Spinal cord (tissue), 9 donors: ENCODE measurements at regions not wholly inside any gene's neighbourhood (a gene's known extent, or its start where the extent isn't known, plus 50 kb on each side); places are given as distances from the start of the nearest gene placed in this dataset.
"Not testable (repeated sequence)": the region's sequence is repeated elsewhere in the genome, so short reads cannot be mapped to it uniquely, and the experiment has no call there.

ENCODE experiments used
- DNase-seq, 6 donors: peaks; one replicate each; pipeline versions ENCODE4 v3.0.0 to v3.0.0-alpha.2; 2013 to 2015; ENCODE audit warnings: low spot score in 6 of 6, low read depth in 4 of 6
- H3K27ac ChIP-seq: one replicate; pipeline ENCODE4 v1.5.1; 2013; ENCODE audit warnings: low read depth, low read length, control low read depth
- H3K27me3 ChIP-seq: one replicate; pipeline ENCODE4 v1.6.1; 2013; ENCODE audit warnings: low read length; ENCODE audit not compliant: control insufficient read depth, insufficient read depth
- H3K36me3 ChIP-seq: one replicate; pipeline ENCODE4 v1.6.1; 2013; ENCODE audit warnings: low read length; ENCODE audit not compliant: control insufficient read depth, insufficient read depth
- H3K4me1 ChIP-seq: one replicate; pipeline ENCODE4 v1.6.1; 2013; ENCODE audit warnings: low read length; ENCODE audit not compliant: control insufficient read depth, insufficient read depth
- H3K4me3 ChIP-seq: one replicate; pipeline ENCODE4 v1.5.1; 2013; ENCODE audit warnings: low read depth, low read length, control low read depth
- H3K9me3 ChIP-seq: one replicate; pipeline ENCODE4 v1.6.1; 2013; ENCODE audit warnings: low read length; ENCODE audit not compliant: control insufficient read depth, insufficient read depth
- WGBS: methylation state at CpG from one replicate; pipeline ENCODE4 v1.1.5; 2013; ENCODE audit warnings: missing lambda C conversion rate; ENCODE audit not compliant: insufficient coverage; 5-methylcytosine and 5-hydroxymethylcytosine counted together
- donor health status: healthy.

DNA sequence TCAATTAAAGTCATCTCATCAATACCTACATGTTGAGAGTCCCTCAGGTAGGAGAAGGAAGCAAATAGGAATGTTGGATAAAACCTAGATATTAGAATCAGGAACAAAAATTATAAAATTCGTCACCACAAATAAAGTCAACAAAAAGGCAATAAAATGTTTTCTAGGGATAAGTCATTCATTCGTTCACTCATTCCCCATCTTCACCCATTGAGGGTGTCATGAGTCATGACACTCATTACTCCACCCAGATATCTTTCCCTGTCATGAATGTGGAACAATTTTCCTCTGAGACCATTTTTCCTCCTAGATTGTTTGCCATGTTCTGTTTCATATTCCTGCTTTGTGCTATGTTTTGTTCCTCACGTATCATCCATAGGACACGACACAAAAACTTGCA, 50.9 kb upstream of the OLIG3 start:
- no peaks in the 10 kb centered on the region for H3K9me3 ChIP-seq
- 100% methylated on average over 1 of the region's 4 CpGs for WGBS
- H3K4me3 ChIP-seq = no peak overlapping the region
- H3K4me1 ChIP-seq = no peaks in the 10 kb centered on the region
- H3K27ac ChIP-seq = no peak overlapping the region
- no peak for DNase-seq
- peaks cover 13% of the 10 kb centered on the region for H3K27me3 ChIP-seq
- H3K36me3 ChIP-seq = no peaks in the 10 kb centered on the region

DNA sequence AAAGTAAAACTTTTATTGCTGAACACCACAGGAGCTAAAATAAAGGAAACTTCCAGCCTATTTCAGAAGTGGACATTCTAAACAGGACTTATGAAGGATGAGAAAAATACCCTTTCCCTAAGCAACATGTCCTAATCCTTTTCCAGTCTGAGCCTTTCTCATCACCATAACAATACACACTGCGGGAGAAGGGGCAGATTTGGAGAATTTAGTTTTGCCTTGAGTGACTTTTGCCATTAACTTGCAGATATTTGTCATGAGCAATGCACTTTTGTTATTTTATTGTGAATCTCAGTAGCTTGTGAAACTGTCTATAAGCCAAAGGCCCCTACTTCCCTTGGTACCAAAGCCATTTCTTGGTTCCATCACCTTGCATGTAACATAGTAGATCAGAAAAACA, 53.0 kb upstream of the OLIG3 start:
- Histone ChIP-seq H3K27ac (no peak overlapping the region), H3K4me1 (no peaks in the 10 kb centered on the region), H3K36me3 (no peaks in the 10 kb centered on the region), H3K9me3 (no peaks in the 10 kb centered on the region), H3K4me3 (no peak overlapping the region), H3K27me3 (peaks cover 12% of the 10 kb centered on the region)
- DNase-seq = no peak
- no CpG with 5 or more reads among the region's 1 CpG for WGBS

DNA sequence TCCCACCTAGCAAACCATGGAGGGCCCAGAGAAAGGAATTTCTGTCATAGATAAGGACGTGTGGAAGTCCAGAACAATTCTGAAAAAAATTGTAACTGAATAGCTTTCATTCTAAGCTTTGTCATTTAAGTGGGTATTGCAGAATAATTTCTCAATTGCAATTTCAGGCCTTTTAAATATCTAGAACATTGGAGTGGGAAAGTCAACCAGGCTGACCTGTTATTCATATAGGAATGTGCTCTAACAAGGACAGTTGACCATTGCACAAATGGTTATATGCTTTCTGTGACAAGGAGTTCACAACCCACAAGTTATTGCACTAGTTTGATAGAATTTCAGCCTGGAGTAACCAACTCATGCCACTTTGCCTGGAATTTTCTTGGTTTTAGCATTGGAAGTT, 53.4 kb upstream of the OLIG3 start:
- WGBS = no CpG with 5 or more reads among the region's 1 CpG
- Histone ChIP-seq H3K27me3 (peaks cover 10% of the 10 kb centered on the region), H3K36me3 (no peaks in the 10 kb centered on the region), H3K4me3 (no peak overlapping the region), H3K9me3 (no peaks in the 10 kb centered on the region), H3K27ac (no peak overlapping the region), H3K4me1 (no peaks in the 10 kb centered on the region)
- no peak for DNase-seq

DNA sequence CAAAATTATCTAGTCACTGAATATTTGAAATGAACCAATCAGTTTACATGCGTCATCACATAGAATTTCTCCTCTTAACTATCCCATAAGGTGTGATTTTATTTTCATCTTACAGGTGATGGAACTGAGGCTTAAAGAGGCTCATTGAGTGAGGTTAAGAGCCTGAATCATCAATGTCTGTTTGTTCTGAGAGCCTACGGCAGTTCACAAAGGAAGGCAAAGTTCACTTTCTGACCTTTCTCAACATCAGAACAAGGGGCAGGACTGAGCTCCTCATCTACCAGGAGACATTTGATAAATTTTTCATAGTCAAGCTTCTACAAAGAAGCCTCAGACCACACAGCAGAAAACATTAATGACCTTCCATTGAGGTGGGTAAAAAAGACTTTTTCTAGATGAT, 54.9 kb upstream of the OLIG3 start:
- H3K27me3 ChIP-seq = peaks cover 7% of the 10 kb centered on the region
- H3K4me1 ChIP-seq = no peaks in the 10 kb centered on the region
- no peak overlapping the region for H3K27ac ChIP-seq
- H3K9me3 ChIP-seq = no peaks in the 10 kb centered on the region
- no peak for DNase-seq
- 60% methylated on average over 1 of the region's 2 CpGs for WGBS
- H3K4me3 ChIP-seq = no peak overlapping the region
- H3K36me3 ChIP-seq = no peaks in the 10 kb centered on the region

DNA sequence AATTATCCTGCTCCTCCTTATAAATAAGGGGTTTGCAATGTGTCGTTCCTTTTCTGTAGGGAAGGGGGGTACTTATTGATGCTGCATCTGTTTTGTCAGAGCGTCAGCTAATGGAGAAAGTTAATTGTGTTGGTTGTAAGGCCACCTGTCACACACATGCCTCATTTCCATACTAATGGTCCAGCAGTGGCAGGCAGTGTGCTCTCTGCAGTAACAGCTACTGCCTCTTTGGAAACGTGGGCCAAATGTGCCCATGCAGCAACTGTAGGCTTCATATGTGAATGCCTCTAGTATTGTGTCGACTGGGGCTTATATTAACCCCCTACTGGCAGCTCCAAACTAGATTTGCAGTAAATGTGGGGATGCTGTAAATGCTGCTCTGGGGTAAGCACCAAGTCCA, 56.3 kb upstream of the OLIG3 start:
- WGBS = 6% methylated on average over 2 of the region's 4 CpGs
- Histone ChIP-seq H3K4me1 (no peaks in the 10 kb centered on the region), H3K27ac (no peak overlapping the region), H3K27me3 (peaks cover 3% of the 10 kb centered on the region), H3K9me3 (no peaks in the 10 kb centered on the region), H3K4me3 (no peak overlapping the region), H3K36me3 (no peaks in the 10 kb centered on the region)
- DNase-seq = peak in 5 of 6 donors; percentile 13 to 95 (median 51)

DNA sequence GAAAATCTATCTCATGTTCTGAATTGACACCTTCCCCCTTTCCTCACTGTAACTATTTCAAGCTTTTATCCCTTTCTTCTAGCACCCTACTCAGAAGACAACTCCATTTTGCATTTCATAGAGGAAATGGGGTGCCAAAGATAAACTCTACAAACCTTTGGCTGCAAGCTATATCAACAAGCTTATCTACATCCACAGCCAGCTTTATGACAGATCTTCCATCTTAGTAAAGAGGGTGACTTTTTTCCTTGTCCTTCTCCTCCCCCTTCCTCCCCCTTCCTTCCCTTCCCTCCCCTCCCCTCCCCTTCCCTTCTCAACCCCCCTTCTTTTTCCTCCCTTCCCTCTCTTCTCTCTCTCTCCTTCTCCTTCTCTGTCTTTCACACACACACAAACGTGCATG, 58.0 kb upstream of the OLIG3 start:
- Histone ChIP-seq H3K27me3 (peaks cover 3% of the 10 kb centered on the region), H3K9me3 (no peaks in the 10 kb centered on the region), H3K4me1 (no peaks in the 10 kb centered on the region), H3K36me3 (no peaks in the 10 kb centered on the region), H3K27ac (no peak overlapping the region), H3K4me3 (no peak overlapping the region)
- WGBS = no CpG with 5 or more reads among the region's 1 CpG
- no peak for DNase-seq

DNA sequence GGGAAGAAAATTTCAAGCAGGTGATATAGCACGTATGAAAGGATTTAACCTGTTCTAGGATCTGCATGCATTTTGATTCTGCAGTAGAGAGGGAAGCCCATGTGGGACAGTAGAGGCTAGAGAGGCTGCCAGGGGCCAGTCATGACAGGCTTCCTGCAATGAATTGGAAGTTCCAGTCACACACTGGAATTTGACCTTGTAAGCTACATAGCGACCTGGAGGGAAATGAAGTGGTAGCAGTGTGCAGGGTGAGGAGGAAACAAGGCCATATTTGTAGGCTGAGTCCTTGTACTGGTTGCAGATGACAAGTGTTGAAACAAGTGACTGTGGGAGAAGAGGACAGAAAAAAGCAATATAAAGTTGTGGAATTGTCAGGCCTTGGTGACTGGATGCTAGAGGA, 58.6 kb upstream of the OLIG3 start:
- Histone ChIP-seq H3K4me3 (no peak overlapping the region), H3K9me3 (no peaks in the 10 kb centered on the region), H3K27ac (no peak overlapping the region), H3K4me1 (no peaks in the 10 kb centered on the region), H3K36me3 (no peaks in the 10 kb centered on the region), H3K27me3 (peaks cover 2% of the 10 kb centered on the region)
- DNase-seq = no peak
- WGBS = 93% methylated on average over 2 of the region's 2 CpGs

DNA sequence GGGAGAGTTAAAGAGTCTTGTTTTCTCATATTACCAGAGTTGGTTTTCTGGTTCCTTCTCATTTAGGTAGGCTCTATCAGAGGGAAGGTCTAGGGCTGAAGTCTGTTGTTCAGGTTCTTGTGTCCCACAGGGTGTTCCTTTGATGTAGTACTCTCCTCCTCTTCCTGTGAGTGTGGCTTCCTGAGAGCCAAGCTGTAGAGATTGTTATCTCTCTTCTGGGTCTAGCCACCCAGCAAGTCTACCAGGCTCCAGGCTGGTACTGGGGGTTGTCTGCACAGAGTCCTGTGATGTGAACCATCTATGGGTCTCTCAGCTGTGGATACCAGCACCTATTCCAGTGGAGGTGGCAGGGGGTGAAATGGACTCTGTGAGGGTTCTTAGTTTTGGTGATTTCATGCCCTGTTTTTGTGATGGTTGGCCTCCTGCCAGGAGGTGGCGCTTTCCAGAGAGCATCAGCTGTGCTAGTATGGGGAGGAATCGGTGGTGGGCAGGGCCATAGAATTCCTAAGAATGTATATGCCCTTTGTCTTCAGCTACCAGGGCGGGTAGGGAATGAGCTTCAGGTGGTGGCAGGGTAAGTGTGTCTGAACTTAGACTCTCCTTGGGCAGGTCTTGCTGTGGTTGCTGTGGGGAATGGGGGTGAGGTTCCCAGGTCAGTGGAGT, 65.5 kb upstream of the OLIG3 start:
- not testable (repeated sequence) for H3K36me3 ChIP-seq, H3K27me3 ChIP-seq, H3K27ac ChIP-seq, H3K4me1 ChIP-seq, H3K9me3 ChIP-seq, H3K4me3 ChIP-seq, DNase-seq
- 78% methylated on average over 3 of the region's 3 CpGs for WGBS

DNA sequence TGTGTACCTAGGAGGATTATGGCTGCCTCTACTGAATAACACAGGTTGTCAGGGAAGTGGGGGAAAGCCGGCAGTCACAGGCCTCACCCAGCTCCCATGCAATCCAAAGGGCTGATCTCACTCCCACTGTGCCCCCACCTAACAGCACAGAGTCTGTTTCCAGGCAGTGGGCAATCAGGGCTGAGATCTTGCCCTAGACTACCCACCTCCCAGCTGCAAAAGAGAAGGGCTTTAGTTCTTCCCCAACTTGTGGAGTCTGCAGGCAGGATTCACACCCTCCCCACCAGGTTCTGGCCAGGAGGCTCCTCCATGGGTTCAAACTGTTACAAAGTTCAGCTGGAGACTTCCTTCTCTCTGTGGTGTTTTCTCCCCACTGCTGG, 66.0 kb upstream of the OLIG3 start:
- no peak for DNase-seq
- Histone ChIP-seq H3K27ac (no peak overlapping the region), H3K4me1 (no peaks in the 10 kb centered on the region), H3K36me3 (no peaks in the 10 kb centered on the region), H3K4me3 (no peak overlapping the region), H3K27me3 (no peaks in the 10 kb centered on the region), H3K9me3 (no peaks in the 10 kb centered on the region)
- WGBS = no CpG with 5 or more reads among the region's 1 CpG

DNA sequence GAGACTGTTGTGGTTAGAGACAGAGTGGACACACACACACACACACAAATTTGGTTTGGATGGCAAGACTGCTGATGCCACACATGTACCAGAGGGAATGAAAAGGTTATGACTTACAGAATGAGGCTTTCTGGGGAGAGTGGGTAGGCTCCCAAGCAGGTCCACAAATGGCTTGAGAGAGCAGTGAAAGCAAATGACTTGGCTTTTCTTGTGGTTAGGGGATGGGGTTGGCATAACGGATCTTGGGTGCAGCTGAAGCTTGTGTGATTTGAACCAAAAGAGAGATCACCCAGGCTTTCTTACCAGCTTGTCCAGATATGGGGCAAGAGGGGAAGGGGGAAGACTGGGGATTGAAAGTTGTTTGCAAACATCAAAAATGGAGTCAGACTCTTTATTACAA, 73.9 kb upstream of the OLIG3 start:
- Histone ChIP-seq H3K4me1 (no peaks in the 10 kb centered on the region), H3K36me3 (no peaks in the 10 kb centered on the region), H3K4me3 (no peak overlapping the region), H3K9me3 (no peaks in the 10 kb centered on the region), H3K27me3 (peaks cover 2% of the 10 kb centered on the region), H3K27ac (no peak overlapping the region)
- WGBS = 83% methylated on average over 1 of the region's 1 CpG
- DNase-seq = no peak
